Smooth muscle cell (in vitro differentiated cells): ENCODE measurements at regions not wholly inside any gene's neighbourhood (a gene's known extent, or its start where the extent isn't known, plus 50 kb on each side); places are given as distances from the start of the nearest gene placed in this dataset.

Experiments used
- DNase-seq: peaks from one replicate; lab custom pipeline; 2025; ENCODE audit not compliant: unreplicated experiment; lab: John Stamatoyannopoulos, UW
- H2AFZ ChIP-seq: fragments of 200-600 bp; sonication (generic); 2 replicates; pipeline ENCODE4 v1.6.0; 2016; ENCODE audit warnings: antibody characterized with exemption, low read depth, mild to moderate bottlenecking
- H3F3A ChIP-seq: fragments of 200-600 bp; sonication (generic); 2 replicates; pipeline ENCODE4 v1.6.0; 2017; ENCODE audit warnings: antibody characterized with exemption, low read depth
- H3K27ac ChIP-seq: fragments of 200-600 bp; sonication (generic); 2 replicates; pipeline ENCODE4 v1.5.1; 2016; ENCODE audit warnings: low read depth, mild to moderate bottlenecking
- H3K27me3 ChIP-seq: fragments of 200-600 bp; sonication (generic); 2 replicates; pipeline ENCODE4 v1.6.1; 2016; ENCODE audit warnings: low read depth, mild to moderate bottlenecking
- H3K36me3 ChIP-seq: fragments of 200-600 bp; sonication (generic); 2 replicates; pipeline ENCODE4 v1.5.1; 2016; ENCODE audit warnings: low read depth
- H3K4me1 ChIP-seq: fragments of 200-600 bp; sonication (generic); 2 replicates; pipeline ENCODE4 v1.5.1; 2016; ENCODE audit warnings: low read depth
- H3K4me2 ChIP-seq: fragments of 200-600 bp; sonication (generic); 2 replicates; pipeline ENCODE4 v1.6.0; 2016; ENCODE audit warnings: mild to moderate bottlenecking
- H3K4me3 ChIP-seq: fragments of 200-600 bp; sonication (generic); 2 replicates; pipeline ENCODE4 v1.5.1; 2016; ENCODE audit warnings: mild to moderate bottlenecking
- H3K79me2 ChIP-seq: fragments of 200-600 bp; sonication (generic); 2 replicates; pipeline ENCODE4 v1.6.0; 2016; ENCODE audit warnings: low read depth, mild to moderate bottlenecking
- H3K9ac ChIP-seq: fragments of 200-600 bp; sonication (generic); 2 replicates; pipeline ENCODE4 v1.6.0; 2016; ENCODE audit warnings: low read depth
- H3K9me3 ChIP-seq: fragments of 200-600 bp; sonication (generic); replicated peaks from 2 replicates; pipeline ENCODE4 v1.5.1; 2016; ENCODE audit warnings: low read depth
- H4K20me1 ChIP-seq: fragments of 200-600 bp; sonication (generic); 2 replicates; pipeline ENCODE4 v1.6.0; 2016; ENCODE audit warnings: low read depth
- CTCF ChIP-seq: fragments of 200-600 bp; sonication (generic); IDR thresholded peaks from 2 replicates; pipeline ENCODE4 v1.5.1; 2017; ENCODE audit warnings: borderline replicate concordance, mild to moderate bottlenecking, antibody characterized with exemption; ENCODE audit not compliant: insufficient read depth, poor library complexity, severe bottlenecking
- WGBS: methylation state at CpG from one replicate; pipeline ENCODE4 v1.1.7; 2016; ENCODE audit warnings: low lambda C conversion rate; 5-methylcytosine and 5-hydroxymethylcytosine counted together

- H3K4me3 ChIP-seq = no peak overlapping the region
- no peak overlapping the region for H3K9ac ChIP-seq
- H3K4me1 ChIP-seq = peaks cover 8% of the 10 kb centered on the region
- no peaks in the 10 kb centered on the region for H3K36me3 ChIP-seq
- no peaks in the 10 kb centered on the region for H3K79me2 ChIP-seq
- no peak overlapping the region for H3K4me2 ChIP-seq
- H3F3A ChIP-seq = peaks cover 8% of the 10 kb centered on the region
- H3K9me3 ChIP-seq = no peaks in the 10 kb centered on the region
- H2AFZ ChIP-seq = no peak overlapping the region
- 100% methylated on average over 1 of the region's 1 CpG for WGBS
- no peaks in the 10 kb centered on the region for H4K20me1 ChIP-seq
- no peak for DNase-seq
- H3K27me3 ChIP-seq = no peaks in the 10 kb centered on the region
- no peak for TF ChIP-seq CTCF
- no peak overlapping the region for H3K27ac ChIP-seq
Measured at GRCh38 chr12:93125126-93125525, 196.0 kb upstream of the EEA1 start.

GRCh38 chr12:93126069-93126474 is 197.0 kb upstream of the EEA1 start:
- Histone ChIP-seq H3K4me1 (peaks cover 8% of the 10 kb centered on the region), H2AFZ (no peak overlapping the region)

DNA sequence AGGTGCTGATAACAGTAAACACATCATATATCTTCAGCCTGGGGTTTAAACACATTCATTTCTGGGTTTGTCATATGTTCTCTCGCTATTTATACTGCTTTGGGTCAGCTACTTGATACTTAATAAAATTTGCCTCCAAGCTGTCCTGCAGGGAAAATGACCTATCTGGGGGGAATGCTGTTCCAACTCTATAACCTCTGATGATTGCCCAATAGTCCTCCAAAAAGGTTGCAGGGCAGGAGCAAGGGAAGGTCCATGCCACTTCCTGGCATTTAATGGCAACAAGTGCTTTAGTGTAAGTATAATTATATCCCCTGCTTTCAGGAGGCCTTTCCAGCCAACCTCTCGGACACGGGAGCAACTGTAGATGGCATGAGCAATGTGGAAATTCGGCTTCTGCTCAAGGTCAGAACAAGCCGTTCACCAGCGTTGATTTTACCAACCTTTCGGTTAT is 198.0 kb upstream of the EEA1 start:
- Histone ChIP-seq H3K27ac (no peak overlapping the region), H3K79me2 (no peaks in the 10 kb centered on the region), H3K4me1 (no peaks in the 10 kb centered on the region), H3K4me2 (no peak overlapping the region), H2AFZ (no peak overlapping the region), H3F3A (no peaks in the 10 kb centered on the region), H3K27me3 (no peaks in the 10 kb centered on the region), H4K20me1 (no peaks in the 10 kb centered on the region), H3K9ac (no peak overlapping the region), H3K36me3 (no peaks in the 10 kb centered on the region), H3K9me3 (no peaks in the 10 kb centered on the region), H3K4me3 (no peak overlapping the region)
- DNase-seq = no peak
- TF ChIP-seq CTCF = no peak
- WGBS = 96% methylated on average over 7 of the region's 7 CpGs

More at GRCh38 chr12:93126069-93126474, 197.0 kb upstream of the EEA1 start:
- WGBS = 98% methylated on average over 2 of the region's 2 CpGs
- DNase-seq = no peak
- Histone ChIP-seq H3F3A (peaks cover 8% of the 10 kb centered on the region), H3K4me3 (no peak overlapping the region), H3K9me3 (no peaks in the 10 kb centered on the region), H3K4me2 (no peak overlapping the region), H3K27me3 (no peaks in the 10 kb centered on the region), H3K27ac (no peak overlapping the region), H4K20me1 (no peaks in the 10 kb centered on the region), H3K9ac (no peak overlapping the region), H3K79me2 (no peaks in the 10 kb centered on the region), H3K36me3 (no peaks in the 10 kb centered on the region)
- no peak for TF ChIP-seq CTCF

DNA sequence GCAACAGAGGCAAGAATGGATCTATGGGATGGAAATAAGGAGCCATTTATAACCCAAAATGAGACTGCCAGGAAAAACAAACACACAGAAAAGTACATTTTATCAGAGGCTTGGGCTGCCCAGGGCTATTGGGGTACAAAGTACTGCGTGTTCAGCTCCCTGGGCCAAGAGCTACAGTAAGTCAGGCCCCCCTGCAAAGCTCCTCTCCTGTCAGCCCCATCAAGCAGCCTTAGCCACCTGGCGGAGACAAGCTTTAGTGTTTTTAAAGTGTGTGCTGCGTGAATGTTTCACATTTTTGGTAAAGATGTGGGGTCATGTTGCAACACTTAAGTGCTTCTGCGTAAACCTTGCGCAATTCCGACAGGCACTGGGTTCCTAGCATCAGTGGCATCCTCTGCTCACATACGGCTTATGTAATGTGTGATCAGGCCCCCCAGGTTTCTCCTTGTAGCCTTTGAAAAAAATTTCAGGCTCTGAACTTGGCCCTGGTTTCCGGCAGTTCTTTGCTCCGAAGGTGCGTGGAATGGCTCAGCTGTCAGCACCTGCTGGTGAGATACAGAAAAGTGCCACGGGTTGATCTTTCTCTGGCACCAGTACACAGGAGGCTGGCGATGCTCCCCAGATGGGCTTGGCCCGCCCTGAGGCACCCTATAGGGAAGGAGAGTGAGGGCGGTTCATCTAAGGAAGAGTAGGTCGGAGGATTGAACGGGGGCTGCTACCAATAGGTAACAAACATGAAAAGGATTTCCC is 198.7 kb upstream of the EEA1 start:
- H3K79me2 ChIP-seq = no peaks in the 10 kb centered on the region
- peak; percentile 31 for TF ChIP-seq CTCF
- no peak for DNase-seq
- no peaks in the 10 kb centered on the region for H3K9me3 ChIP-seq
- H3K4me1 ChIP-seq = no peaks in the 10 kb centered on the region
- WGBS = 57% methylated on average over 16 of the region's 16 CpGs
- no peaks in the 10 kb centered on the region for H3K36me3 ChIP-seq
- no peak overlapping the region for H2AFZ ChIP-seq
- no peak overlapping the region for H3K4me3 ChIP-seq
- no peaks in the 10 kb centered on the region for H3F3A ChIP-seq
- H4K20me1 ChIP-seq = no peaks in the 10 kb centered on the region
- no peaks in the 10 kb centered on the region for H3K27me3 ChIP-seq
- no peak overlapping the region for H3K27ac ChIP-seq
- H3K4me2 ChIP-seq = peak overlapping the region; percentile 28
- no peak overlapping the region for H3K9ac ChIP-seq
